Panc1 (cell line): ENCODE measurements at regions not wholly inside any gene's neighbourhood (a gene's known extent, or its start where the extent isn't known, plus 50 kb on each side); places are given as distances from the start of the nearest gene placed in this dataset.

Experiments
- ATAC-seq: fragments of 200-7000 bp; cut with Tn5 transposase; 2 replicates; pipeline ENCODE4 v1.9.1; 2020; ENCODE audit warnings: mild to moderate bottlenecking, moderate library complexity
- BruUV-seq: library from RNA; stranded (reverse); fragments of 400-500 nt; replicated peaks from 2 replicates; lab custom pipeline; 2021; lab: Mats Ljungman, UMichigan
- CTCF ChIA-PET: fragments of 300-600 bp; sonication (Branson Sonifier 250); formaldehyde crosslinking; loops from one replicate; lab custom pipeline; 2022; ENCODE audit warnings: antibody characterized with exemption; lab: Charles Lee
- POLR2A ChIA-PET: fragments of 300-600 bp; sonication (Branson Sonifier 250); formaldehyde crosslinking; loops from one replicate; lab custom pipeline; 2022; ENCODE audit warnings: antibody characterized with exemption; lab: Charles Lee
- DNase-seq: peaks from one replicate; pipeline ENCODE4 v3.0.0-alpha.2; 2010; ENCODE audit warnings: low read depth, low spot score
- H3K27ac ChIP-seq: 2 replicates; pipeline ENCODE4 v1.5.1; 2011; ENCODE audit warnings: mild to moderate bottlenecking, low read length, inconsistent platforms
- H3K27me3 ChIP-seq: fragments of 200-500 bp; sonication (Bioruptor generic); 2 replicates; pipeline ENCODE4 v1.6.0; 2014; ENCODE audit warnings: low read length, inconsistent platforms; ENCODE audit not compliant: control insufficient read depth, insufficient read depth
- H3K36me3 ChIP-seq: fragments of 200-500 bp; sonication (Bioruptor generic); 2 replicates; pipeline ENCODE4 v1.5.1; 2014; ENCODE audit warnings: inconsistent platforms, mild to moderate bottlenecking, low read length, moderate library complexity; ENCODE audit not compliant: control insufficient read depth, insufficient read depth
- H3K4me1 ChIP-seq: 2 replicates; pipeline ENCODE4 v1.5.1; 2011; ENCODE audit warnings: inconsistent platforms, mild to moderate bottlenecking, low read length, moderate library complexity; ENCODE audit not compliant: control insufficient read depth, insufficient read depth
- H3K4me3 ChIP-seq, 2 experiments: 2 replicates each; pipeline ENCODE4 v1.5.1; 2011 to 2012; ENCODE audit warnings: low read depth in 2 of 2, low read length in 2 of 2, mild to moderate bottlenecking in 2 of 2, inconsistent platforms in 1 of 2, moderate library complexity in 1 of 2
- H3K9me3 ChIP-seq: fragments of 200-500 bp; sonication (Bioruptor generic); 2 replicates; pipeline ENCODE4 v1.5.1; 2014; ENCODE audit warnings: low read depth, mild to moderate bottlenecking, inconsistent platforms, low read length, moderate library complexity; ENCODE audit not compliant: control insufficient read depth, insufficient read depth
- POLR2AphosphoS5 ChIP-seq: IDR thresholded peaks from 2 replicates; pipeline ENCODE4 v1.6.1; 2012; ENCODE audit warnings: mild to moderate bottlenecking, low read depth, low read length, moderate library complexity
- REST ChIP-seq, 2 experiments: IDR thresholded peaks; 2 replicates each; pipeline ENCODE4 v1.6.1; 2011 to 2012; ENCODE audit warnings: low read depth in 2 of 2, control low read depth in 1 of 2, low read length in 1 of 2, mild to moderate bottlenecking in 1 of 2, moderate library complexity in 1 of 2; ENCODE audit not compliant: insufficient read depth in 1 of 2
- SIN3A ChIP-seq: IDR thresholded peaks from 2 replicates; pipeline ENCODE4 v1.6.1; 2012; ENCODE audit warnings: low read depth, mild to moderate bottlenecking, low read length, moderate library complexity, borderline replicate concordance; ENCODE audit not compliant: insufficient read depth
- TCF7L2 ChIP-seq: IDR thresholded peaks from 2 replicates; pipeline ENCODE4 v1.6.1; 2011; ENCODE audit warnings: mild to moderate bottlenecking, low read depth, low read length, inconsistent platforms
- in situ Hi-C: cut with HindIII; loops from 2 replicates; pipeline ENCODE4 v1.10.0; 2016; ENCODE audit warnings: low sequenced_read_pairs, low pct_unique_long_range_greater_than_20kb
- intact Hi-C: fragments of 100-400 bp; cut with micrococcal nuclease; formaldehyde crosslinking; loops from one replicate; pipeline ENCODE4 v1.10.0; 2022; ENCODE audit not compliant: unreplicated experiment
- TF ChIP-seq, protein P1 (sequence below): fragments of 450-650 bp; IDR thresholded peaks from 2 replicates; pipeline ENCODE4 v1.5.1; 2017; ENCODE audit warnings: mild to moderate bottlenecking

DNA sequence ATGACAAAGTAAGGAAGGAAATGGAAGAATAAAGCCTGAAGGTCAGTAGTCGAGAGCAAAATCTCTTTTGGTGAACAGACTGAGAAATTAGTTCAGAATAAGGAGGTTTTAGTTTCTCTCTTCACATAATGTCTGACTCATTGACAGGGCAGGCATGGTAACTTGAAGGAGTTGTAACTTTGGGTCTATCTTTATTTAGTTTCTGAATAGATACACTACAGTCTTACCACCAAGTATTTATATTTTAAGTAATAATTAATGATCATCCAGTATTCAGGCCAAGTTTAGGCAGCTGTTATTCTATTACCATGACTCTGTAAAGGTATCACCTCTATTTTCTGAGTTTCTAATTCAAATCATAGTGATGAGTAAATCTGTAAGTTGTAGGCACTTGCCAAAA, 219.9 kb downstream of the SPRY2 start:
- peaks cover 4% of the 10 kb centered on the region; the same call in 1 of the 2 replicates for H3K9me3 ChIP-seq
- ATAC-seq (no peak), DNase-seq (no peak)
- BruUV-seq = no TSS peak
- no peak overlapping the region for H3K4me3 ChIP-seq
- no peaks in the 10 kb centered on the region for H3K36me3 ChIP-seq
- no peak overlapping the region for H3K27ac ChIP-seq
- TF ChIP-seq, protein P1, sequence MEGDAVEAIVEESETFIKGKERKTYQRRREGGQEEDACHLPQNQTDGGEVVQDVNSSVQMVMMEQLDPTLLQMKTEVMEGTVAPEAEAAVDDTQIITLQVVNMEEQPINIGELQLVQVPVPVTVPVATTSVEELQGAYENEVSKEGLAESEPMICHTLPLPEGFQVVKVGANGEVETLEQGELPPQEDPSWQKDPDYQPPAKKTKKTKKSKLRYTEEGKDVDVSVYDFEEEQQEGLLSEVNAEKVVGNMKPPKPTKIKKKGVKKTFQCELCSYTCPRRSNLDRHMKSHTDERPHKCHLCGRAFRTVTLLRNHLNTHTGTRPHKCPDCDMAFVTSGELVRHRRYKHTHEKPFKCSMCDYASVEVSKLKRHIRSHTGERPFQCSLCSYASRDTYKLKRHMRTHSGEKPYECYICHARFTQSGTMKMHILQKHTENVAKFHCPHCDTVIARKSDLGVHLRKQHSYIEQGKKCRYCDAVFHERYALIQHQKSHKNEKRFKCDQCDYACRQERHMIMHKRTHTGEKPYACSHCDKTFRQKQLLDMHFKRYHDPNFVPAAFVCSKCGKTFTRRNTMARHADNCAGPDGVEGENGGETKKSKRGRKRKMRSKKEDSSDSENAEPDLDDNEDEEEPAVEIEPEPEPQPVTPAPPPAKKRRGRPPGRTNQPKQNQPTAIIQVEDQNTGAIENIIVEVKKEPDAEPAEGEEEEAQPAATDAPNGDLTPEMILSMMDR = no peak
- TF ChIP-seq POLR2AphosphoS5 (no peak), TCF7L2 (no peak), SIN3A (no peak), REST (IDR thresholded peaks at IDR 0.05; ENCODE audit: insufficient read depth in 1 of 2, low read depth in 2 of 2, low read length in 1 of 2) (no peak)
- H3K4me1 ChIP-seq = no peaks in the 10 kb centered on the region
- POLR2A ChIA-PET = no interaction called here
- no peaks in the 10 kb centered on the region for H3K27me3 ChIP-seq
- intact Hi-C loops = no loop called here
- CTCF ChIA-PET = no interaction called here
- in situ Hi-C loops = no loop called here

GRCh38 chr13:80118506-80118905, 222.4 kb downstream of the SPRY2 start:
- in situ Hi-C loops = no loop called here
- TF ChIP-seq, protein P1 = no peak
- TF ChIP-seq SIN3A (no peak), REST (IDR thresholded peaks at IDR 0.05; ENCODE audit: insufficient read depth in 1 of 2, low read depth in 2 of 2, low read length in 1 of 2) (no peak), TCF7L2 (no peak), POLR2AphosphoS5 (no peak)
- POLR2A ChIA-PET = no interaction called here
- Histone ChIP-seq H3K9me3 (no peaks in the 10 kb centered on the region), H3K4me3 (no peak overlapping the region), H3K27ac (no peak overlapping the region), H3K4me1 (no peaks in the 10 kb centered on the region), H3K27me3 (no peaks in the 10 kb centered on the region), H3K36me3 (no peaks in the 10 kb centered on the region)
- CTCF ChIA-PET = no interaction called here
- ATAC-seq (no peak), DNase-seq (no peak)
- BruUV-seq = no TSS peak
- intact Hi-C loops = no loop called here
